SK-N-SH (cell line): ENCODE measurements at regions not wholly inside any gene's neighbourhood (a gene's known extent, or its start where the extent isn't known, plus 50 kb on each side); places are given as distances from the start of the nearest gene placed in this dataset.
"Not testable (repeated sequence)": the region's sequence is repeated elsewhere in the genome, so short reads cannot be mapped to it uniquely, and the experiment has no call there.

Source experiments
- CHD2 ChIP-seq: fragments of 150-350 bp; IDR thresholded peaks from 2 replicates; pipeline ENCODE4 v1.6.1; 2018; ENCODE audit warnings: low read length; ENCODE audit not compliant: partially characterized antibody
- ELF1 ChIP-seq: IDR thresholded peaks from 2 replicates; pipeline ENCODE4 v1.4.0; 2012
- EP300 ChIP-seq, 2 experiments: IDR thresholded peaks; 2 replicates each; pipeline versions ENCODE4 v1.4.0 to v1.6.1; 2012; ENCODE audit warnings: borderline replicate concordance in 1 of 2, low read depth in 1 of 2, low read length in 1 of 2
- EZH2phosphoT487 ChIP-seq: fragments of 200-600 bp; sonication (generic); IDR thresholded peaks from 2 replicates; pipeline ENCODE4 v1.6.1; 2017; ENCODE audit warnings: low read depth, mixed run types, mild to moderate bottlenecking, antibody characterized with exemption, moderate library complexity, borderline replicate concordance
- GATA2 ChIP-seq: sonication (generic); formaldehyde crosslinking; IDR thresholded peaks from 2 replicates; pipeline ENCODE4 v1.5.0; 2020; ENCODE audit warnings: mild to moderate bottlenecking, missing genetic modification reagents
- RCOR1 ChIP-seq: fragments of 150-350 bp; IDR thresholded peaks from 2 replicates; pipeline ENCODE4 v1.6.1; 2017; ENCODE audit warnings: antibody characterized with exemption, low read length
- TF ChIP-seq, protein P1 (sequence below): IDR thresholded peaks from 2 replicates; pipeline ENCODE4 v1.4.0; 2012; ENCODE audit warnings: low read depth, borderline replicate concordance
- TF ChIP-seq, protein P2 (sequence below): fragments of 200-600 bp; sonication (generic); IDR thresholded peaks from 2 replicates; pipeline ENCODE4 v1.6.1; 2017; ENCODE audit warnings: antibody characterized with exemption, mild to moderate bottlenecking, moderate library complexity
- TF ChIP-seq, protein P3 (sequence below): IDR thresholded peaks from 2 replicates; pipeline ENCODE4 v1.4.0; 2012; ENCODE audit warnings: low read depth, borderline replicate concordance
- TF ChIP-seq, protein P4 (sequence below): fragments of 150-350 bp; IDR thresholded peaks from 2 replicates; pipeline ENCODE4 v1.6.1; 2016; ENCODE audit warnings: mild to moderate bottlenecking, low read depth, low read length
- TF ChIP-seq, protein P5 (sequence below): fragments of 150-350 bp; IDR thresholded peaks from 2 replicates; pipeline ENCODE4 v1.6.1; 2017; ENCODE audit warnings: antibody characterized with exemption, low read length, low read depth, borderline replicate concordance

DNA sequence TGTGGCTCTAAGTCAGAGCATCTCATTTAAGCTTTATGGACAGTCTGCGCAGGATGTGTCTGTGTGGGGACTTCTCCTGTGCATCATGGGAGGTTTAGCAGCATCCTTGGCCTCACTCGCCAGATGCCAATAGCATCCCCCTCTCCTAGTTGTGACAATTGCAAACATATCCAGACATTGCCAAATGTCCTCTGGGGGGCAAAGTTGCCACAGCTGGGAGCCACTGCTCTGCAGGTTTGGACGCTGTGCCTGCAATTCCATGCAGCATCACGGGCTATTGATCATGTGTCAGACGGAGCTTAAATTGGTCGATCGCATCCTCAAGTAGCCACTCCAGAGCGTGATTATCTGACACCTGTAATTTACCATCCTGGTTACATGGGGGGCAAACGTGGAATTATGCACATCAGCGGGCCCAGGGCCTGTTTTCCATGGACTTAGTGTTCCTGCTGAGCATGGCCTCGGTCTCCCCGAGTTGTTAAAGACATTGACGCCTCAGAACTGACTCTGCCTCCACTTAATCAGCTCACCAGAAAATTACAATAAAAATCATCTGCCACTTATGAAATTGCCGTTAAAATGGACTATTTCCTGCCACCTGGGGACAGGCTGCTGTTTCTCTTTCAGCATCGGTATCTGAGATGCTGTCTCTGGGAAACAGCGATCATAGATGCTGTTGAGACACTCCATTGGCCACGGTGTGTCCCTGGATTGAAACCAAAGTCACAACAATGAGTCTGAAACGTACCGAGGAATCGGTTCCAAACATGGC lies 191.9 kb upstream of the SULF2 start:
- TF ChIP-seq, protein P1, sequence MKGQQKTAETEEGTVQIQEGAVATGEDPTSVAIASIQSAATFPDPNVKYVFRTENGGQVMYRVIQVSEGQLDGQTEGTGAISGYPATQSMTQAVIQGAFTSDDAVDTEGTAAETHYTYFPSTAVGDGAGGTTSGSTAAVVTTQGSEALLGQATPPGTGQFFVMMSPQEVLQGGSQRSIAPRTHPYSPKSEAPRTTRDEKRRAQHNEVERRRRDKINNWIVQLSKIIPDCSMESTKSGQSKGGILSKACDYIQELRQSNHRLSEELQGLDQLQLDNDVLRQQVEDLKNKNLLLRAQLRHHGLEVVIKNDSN: not testable (repeated sequence)
- TF ChIP-seq, protein P2, sequence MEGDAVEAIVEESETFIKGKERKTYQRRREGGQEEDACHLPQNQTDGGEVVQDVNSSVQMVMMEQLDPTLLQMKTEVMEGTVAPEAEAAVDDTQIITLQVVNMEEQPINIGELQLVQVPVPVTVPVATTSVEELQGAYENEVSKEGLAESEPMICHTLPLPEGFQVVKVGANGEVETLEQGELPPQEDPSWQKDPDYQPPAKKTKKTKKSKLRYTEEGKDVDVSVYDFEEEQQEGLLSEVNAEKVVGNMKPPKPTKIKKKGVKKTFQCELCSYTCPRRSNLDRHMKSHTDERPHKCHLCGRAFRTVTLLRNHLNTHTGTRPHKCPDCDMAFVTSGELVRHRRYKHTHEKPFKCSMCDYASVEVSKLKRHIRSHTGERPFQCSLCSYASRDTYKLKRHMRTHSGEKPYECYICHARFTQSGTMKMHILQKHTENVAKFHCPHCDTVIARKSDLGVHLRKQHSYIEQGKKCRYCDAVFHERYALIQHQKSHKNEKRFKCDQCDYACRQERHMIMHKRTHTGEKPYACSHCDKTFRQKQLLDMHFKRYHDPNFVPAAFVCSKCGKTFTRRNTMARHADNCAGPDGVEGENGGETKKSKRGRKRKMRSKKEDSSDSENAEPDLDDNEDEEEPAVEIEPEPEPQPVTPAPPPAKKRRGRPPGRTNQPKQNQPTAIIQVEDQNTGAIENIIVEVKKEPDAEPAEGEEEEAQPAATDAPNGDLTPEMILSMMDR: not testable (repeated sequence)
- TF ChIP-seq RCOR1; GATA2 (CRISPR knock-in tag); CHD2; EZH2phosphoT487; ELF1; EP300 (IDR thresholded peaks at IDR 0.05; ENCODE audit: borderline replicate concordance in 1 of 2, low read depth in 1 of 2, low read length in 1 of 2): not testable (repeated sequence)
- TF ChIP-seq, protein P3, sequence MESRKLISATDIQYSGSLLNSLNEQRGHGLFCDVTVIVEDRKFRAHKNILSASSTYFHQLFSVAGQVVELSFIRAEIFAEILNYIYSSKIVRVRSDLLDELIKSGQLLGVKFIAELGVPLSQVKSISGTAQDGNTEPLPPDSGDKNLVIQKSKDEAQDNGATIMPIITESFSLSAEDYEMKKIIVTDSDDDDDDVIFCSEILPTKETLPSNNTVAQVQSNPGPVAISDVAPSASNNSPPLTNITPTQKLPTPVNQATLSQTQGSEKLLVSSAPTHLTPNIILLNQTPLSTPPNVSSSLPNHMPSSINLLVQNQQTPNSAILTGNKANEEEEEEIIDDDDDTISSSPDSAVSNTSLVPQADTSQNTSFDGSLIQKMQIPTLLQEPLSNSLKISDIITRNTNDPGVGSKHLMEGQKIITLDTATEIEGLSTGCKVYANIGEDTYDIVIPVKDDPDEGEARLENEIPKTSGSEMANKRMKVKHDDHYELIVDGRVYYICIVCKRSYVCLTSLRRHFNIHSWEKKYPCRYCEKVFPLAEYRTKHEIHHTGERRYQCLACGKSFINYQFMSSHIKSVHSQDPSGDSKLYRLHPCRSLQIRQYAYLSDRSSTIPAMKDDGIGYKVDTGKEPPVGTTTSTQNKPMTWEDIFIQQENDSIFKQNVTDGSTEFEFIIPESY: not testable (repeated sequence)
- TF ChIP-seq, protein P4, sequence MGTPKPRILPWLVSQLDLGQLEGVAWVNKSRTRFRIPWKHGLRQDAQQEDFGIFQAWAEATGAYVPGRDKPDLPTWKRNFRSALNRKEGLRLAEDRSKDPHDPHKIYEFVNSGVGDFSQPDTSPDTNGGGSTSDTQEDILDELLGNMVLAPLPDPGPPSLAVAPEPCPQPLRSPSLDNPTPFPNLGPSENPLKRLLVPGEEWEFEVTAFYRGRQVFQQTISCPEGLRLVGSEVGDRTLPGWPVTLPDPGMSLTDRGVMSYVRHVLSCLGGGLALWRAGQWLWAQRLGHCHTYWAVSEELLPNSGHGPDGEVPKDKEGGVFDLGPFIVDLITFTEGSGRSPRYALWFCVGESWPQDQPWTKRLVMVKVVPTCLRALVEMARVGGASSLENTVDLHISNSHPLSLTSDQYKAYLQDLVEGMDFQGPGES: not testable (repeated sequence)
- TF ChIP-seq, protein P5, sequence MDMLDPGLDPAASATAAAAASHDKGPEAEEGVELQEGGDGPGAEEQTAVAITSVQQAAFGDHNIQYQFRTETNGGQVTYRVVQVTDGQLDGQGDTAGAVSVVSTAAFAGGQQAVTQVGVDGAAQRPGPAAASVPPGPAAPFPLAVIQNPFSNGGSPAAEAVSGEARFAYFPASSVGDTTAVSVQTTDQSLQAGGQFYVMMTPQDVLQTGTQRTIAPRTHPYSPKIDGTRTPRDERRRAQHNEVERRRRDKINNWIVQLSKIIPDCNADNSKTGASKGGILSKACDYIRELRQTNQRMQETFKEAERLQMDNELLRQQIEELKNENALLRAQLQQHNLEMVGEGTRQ: not testable (repeated sequence)
